ENCODE measurements at regions not wholly inside any gene's neighbourhood (a gene's known extent, or its start where the extent isn't known, plus 50 kb on each side); places are given as distances from the start of the nearest gene placed in this dataset.

DNA sequence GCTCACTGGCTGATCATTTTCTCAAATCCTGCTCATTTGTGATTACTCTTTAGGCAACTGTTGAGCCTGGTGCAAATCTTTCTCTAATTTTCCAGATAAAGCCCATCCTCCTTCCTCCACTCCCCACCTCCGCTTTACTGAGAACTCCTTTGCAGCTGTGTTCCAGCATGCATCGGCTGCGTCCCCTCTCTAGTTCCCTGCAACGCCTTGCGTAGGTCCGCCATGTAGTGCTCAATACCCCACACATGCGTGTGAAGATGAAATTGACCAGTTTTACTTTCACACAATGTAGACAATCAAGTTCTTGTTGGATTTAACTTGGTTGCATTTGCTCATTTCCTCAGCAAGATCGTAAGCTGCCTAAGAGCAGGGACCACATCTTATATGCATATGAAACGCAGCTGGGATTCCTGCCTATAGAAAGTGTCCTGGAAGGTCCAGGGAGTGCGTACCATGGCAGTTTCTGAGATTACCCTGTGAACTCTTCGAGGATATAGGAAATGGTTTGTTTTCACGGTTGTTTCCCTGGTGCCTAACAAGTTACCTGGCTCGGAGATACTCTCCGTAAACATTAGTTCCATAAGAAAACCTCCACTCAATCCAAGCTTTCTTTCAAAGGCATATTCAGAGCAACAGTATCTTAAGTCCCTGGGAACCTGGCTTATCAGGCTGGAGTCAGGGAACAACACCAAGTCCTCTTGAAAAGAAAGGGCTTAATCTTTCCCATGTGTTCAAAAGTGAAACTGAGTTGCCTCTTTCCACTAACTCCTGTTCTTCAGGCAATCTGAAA is 766.4 kb upstream of the ID2 start:
- Histone ChIP-seq H3K9me1 (ENCODE audit: control insufficient read depth, insufficient read depth, low read length) (no peaks in the 10 kb centered on the region), H3K4me2 (ENCODE audit: insufficient read depth, low read length) (no peak overlapping the region), H3K79me2 (ENCODE audit: control insufficient read depth, insufficient read depth, low read length) (no peaks in the 10 kb centered on the region), H3K4me3 (no peak overlapping the region), H3K9ac (ENCODE audit: insufficient read depth in 1 of 2, low read depth in 2 of 2, low read length in 2 of 2) (no peak overlapping the region), H2AFZ (ENCODE audit: low read depth, low read length) (no peak overlapping the region), H3K27me3 (ENCODE audit: control insufficient read depth in 2 of 2, insufficient read depth in 2 of 2, low read length in 2 of 2) (peaks cover 4 to 16% of the 10 kb centered on the region in 2 experiments; a peak in 4 of 5 replicates), H3K4me1 (replicated peaks in 1 of 2; ENCODE audit: control insufficient read depth in 2 of 2, insufficient read depth in 2 of 2, low read length in 2 of 2) (no peaks in the 10 kb centered on the region), H4K20me1 (replicated peaks; ENCODE audit: control insufficient read depth, insufficient read depth, low read length) (no peaks in the 10 kb centered on the region), H3K27ac (ENCODE audit: extremely low read depth, low read depth, low read length) (no peak overlapping the region), H3K9me3 (replicated peaks; ENCODE audit: control insufficient read depth, insufficient read depth, low read depth, low read length) (no peaks in the 10 kb centered on the region), H3K36me3 (ENCODE audit: control insufficient read depth, insufficient read depth, low read length) (no peaks in the 10 kb centered on the region)
- in situ Hi-C loops (cut with MboI), result no loop called here
- WGBS (ENCODE audit: insufficient coverage, low coverage, missing lambda C conversion rate), result 2% methylated on average over 14 of the region's 14 CpGs
- intact Hi-C loops (cut with micrococcal nuclease), result no loop called here
- BruUV-seq (replicated peaks), result no TSS peak
- FAIRE-seq, result no peak
- CTCF ChIA-PET (ENCODE audit: low intra/inter-chr PET ratio), result no interaction called here
- no peak for ATAC-seq
- POLR2A ChIA-PET, result no interaction called here
- no peak for DNase-seq (ENCODE audit: extremely low read depth in 1 of 4, low spot score in 3 of 4)
- TF ChIP-seq, protein P1, sequence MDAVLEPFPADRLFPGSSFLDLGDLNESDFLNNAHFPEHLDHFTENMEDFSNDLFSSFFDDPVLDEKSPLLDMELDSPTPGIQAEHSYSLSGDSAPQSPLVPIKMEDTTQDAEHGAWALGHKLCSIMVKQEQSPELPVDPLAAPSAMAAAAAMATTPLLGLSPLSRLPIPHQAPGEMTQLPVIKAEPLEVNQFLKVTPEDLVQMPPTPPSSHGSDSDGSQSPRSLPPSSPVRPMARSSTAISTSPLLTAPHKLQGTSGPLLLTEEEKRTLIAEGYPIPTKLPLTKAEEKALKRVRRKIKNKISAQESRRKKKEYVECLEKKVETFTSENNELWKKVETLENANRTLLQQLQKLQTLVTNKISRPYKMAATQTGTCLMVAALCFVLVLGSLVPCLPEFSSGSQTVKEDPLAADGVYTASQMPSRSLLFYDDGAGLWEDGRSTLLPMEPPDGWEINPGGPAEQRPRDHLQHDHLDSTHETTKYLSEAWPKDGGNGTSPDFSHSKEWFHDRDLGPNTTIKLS (IDR thresholded peaks at IDR 0.05; ENCODE audit: borderline replicate concordance, low read depth), result no peak
- TF ChIP-seq, protein P2, sequence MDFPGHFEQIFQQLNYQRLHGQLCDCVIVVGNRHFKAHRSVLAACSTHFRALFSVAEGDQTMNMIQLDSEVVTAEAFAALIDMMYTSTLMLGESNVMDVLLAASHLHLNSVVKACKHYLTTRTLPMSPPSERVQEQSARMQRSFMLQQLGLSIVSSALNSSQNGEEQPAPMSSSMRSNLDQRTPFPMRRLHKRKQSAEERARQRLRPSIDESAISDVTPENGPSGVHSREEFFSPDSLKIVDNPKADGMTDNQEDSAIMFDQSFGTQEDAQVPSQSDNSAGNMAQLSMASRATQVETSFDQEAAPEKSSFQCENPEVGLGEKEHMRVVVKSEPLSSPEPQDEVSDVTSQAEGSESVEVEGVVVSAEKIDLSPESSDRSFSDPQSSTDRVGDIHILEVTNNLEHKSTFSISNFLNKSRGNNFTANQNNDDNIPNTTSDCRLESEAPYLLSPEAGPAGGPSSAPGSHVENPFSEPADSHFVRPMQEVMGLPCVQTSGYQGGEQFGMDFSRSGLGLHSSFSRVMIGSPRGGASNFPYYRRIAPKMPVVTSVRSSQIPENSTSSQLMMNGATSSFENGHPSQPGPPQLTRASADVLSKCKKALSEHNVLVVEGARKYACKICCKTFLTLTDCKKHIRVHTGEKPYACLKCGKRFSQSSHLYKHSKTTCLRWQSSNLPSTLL (IDR thresholded peaks at IDR 0.05), result no peak
- TF ChIP-seq, protein P3, sequence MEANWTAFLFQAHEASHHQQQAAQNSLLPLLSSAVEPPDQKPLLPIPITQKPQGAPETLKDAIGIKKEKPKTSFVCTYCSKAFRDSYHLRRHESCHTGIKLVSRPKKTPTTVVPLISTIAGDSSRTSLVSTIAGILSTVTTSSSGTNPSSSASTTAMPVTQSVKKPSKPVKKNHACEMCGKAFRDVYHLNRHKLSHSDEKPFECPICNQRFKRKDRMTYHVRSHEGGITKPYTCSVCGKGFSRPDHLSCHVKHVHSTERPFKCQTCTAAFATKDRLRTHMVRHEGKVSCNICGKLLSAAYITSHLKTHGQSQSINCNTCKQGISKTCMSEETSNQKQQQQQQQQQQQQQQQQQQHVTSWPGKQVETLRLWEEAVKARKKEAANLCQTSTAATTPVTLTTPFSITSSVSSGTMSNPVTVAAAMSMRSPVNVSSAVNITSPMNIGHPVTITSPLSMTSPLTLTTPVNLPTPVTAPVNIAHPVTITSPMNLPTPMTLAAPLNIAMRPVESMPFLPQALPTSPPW (CRISPR knock-in tag; IDR thresholded peaks at IDR 0.05), result no peak
- TF ChIP-seq GTF2E2 (tag; IDR thresholded peaks at IDR 0.05) (no peak), PURB (CRISPR knock-in tag; IDR thresholded peaks at IDR 0.05; ENCODE audit: low read depth) (no peak), ZNF174 (CRISPR knock-in tag; IDR thresholded peaks at IDR 0.05) (no peak), ZNF717 (CRISPR knock-in tag; IDR thresholded peaks at IDR 0.05) (no peak)
- TF ChIP-seq, protein P4, sequence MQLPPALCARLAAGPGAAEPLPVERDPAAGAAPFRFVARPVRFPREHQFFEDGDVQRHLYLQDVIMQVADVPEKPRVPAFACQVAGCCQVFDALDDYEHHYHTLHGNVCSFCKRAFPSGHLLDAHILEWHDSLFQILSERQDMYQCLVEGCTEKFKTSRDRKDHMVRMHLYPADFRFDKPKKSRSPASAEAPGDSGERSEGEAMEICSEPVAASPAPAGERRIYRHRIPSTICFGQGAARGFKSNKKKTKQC (CRISPR knock-in tag; IDR thresholded peaks at IDR 0.05), result no peak
- TF ChIP-seq, protein P5, sequence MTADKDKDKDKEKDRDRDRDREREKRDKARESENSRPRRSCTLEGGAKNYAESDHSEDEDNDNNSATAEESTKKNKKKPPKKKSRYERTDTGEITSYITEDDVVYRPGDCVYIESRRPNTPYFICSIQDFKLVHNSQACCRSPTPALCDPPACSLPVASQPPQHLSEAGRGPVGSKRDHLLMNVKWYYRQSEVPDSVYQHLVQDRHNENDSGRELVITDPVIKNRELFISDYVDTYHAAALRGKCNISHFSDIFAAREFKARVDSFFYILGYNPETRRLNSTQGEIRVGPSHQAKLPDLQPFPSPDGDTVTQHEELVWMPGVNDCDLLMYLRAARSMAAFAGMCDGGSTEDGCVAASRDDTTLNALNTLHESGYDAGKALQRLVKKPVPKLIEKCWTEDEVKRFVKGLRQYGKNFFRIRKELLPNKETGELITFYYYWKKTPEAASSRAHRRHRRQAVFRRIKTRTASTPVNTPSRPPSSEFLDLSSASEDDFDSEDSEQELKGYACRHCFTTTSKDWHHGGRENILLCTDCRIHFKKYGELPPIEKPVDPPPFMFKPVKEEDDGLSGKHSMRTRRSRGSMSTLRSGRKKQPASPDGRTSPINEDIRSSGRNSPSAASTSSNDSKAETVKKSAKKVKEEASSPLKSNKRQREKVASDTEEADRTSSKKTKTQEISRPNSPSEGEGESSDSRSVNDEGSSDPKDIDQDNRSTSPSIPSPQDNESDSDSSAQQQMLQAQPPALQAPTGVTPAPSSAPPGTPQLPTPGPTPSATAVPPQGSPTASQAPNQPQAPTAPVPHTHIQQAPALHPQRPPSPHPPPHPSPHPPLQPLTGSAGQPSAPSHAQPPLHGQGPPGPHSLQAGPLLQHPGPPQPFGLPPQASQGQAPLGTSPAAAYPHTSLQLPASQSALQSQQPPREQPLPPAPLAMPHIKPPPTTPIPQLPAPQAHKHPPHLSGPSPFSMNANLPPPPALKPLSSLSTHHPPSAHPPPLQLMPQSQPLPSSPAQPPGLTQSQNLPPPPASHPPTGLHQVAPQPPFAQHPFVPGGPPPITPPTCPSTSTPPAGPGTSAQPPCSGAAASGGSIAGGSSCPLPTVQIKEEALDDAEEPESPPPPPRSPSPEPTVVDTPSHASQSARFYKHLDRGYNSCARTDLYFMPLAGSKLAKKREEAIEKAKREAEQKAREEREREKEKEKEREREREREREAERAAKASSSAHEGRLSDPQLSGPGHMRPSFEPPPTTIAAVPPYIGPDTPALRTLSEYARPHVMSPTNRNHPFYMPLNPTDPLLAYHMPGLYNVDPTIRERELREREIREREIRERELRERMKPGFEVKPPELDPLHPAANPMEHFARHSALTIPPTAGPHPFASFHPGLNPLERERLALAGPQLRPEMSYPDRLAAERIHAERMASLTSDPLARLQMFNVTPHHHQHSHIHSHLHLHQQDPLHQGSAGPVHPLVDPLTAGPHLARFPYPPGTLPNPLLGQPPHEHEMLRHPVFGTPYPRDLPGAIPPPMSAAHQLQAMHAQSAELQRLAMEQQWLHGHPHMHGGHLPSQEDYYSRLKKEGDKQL (CRISPR knock-in tag; IDR thresholded peaks at IDR 0.05; ENCODE audit: borderline replicate concordance), result no peak

Measured in K562 (cell line).